Keratinocyte (primary cell): ENCODE measurements at regions not wholly inside any gene's neighbourhood (a gene's known extent, or its start where the extent isn't known, plus 50 kb on each side); places are given as distances from the start of the nearest gene placed in this dataset.
A peak's percentile ranks its signal among the peaks of the same experiment; 100 is the strongest.
"Not testable (repeated sequence)": the region's sequence is repeated elsewhere in the genome, so short reads cannot be mapped to it uniquely, and the experiment has no call there.

Experiments
- DNase-seq: peaks from one replicate; pipeline ENCODE4 v3.0.0-alpha.2; 2011; ENCODE audit warnings: low read depth, missing footprints, low spot score
- FAIRE-seq: peaks from 2 replicates; lab custom pipeline; 2011; peaks lifted over from hg19 to GRCh38; lab: Jason Lieb, UNC
- H2AFZ ChIP-seq: 2 replicates; pipeline ENCODE4 v1.6.0; 2012; ENCODE audit warnings: low read length, control low read depth, inconsistent platforms; ENCODE audit not compliant: control insufficient read depth
- H3K27ac ChIP-seq: 2 replicates; pipeline ENCODE4 v1.5.1; 2011; ENCODE audit warnings: low read length; ENCODE audit not compliant: control insufficient read depth, insufficient read depth
- H3K27me3 ChIP-seq: 3 replicates; pipeline ENCODE4 v1.6.0; 2011; ENCODE audit warnings: low read length; ENCODE audit not compliant: control insufficient read depth, insufficient read depth; ENCODE audit errors: extremely low read depth
- H3K36me3 ChIP-seq, 2 experiments: 2 replicates in 1 of 2; 3 replicates in 1 of 2; pipeline ENCODE4 v1.5.1; 2011; ENCODE audit warnings: low read length in 2 of 2, mild to moderate bottlenecking in 1 of 2; ENCODE audit not compliant: control insufficient read depth in 2 of 2, insufficient read depth in 2 of 2; ENCODE audit errors: extremely low read depth in 1 of 2
- H3K4me1 ChIP-seq: 3 replicates; pipeline ENCODE4 v1.5.1; 2011; ENCODE audit warnings: low read length; ENCODE audit not compliant: control insufficient read depth, insufficient read depth; ENCODE audit errors: extremely low read depth
- H3K4me2 ChIP-seq: 3 replicates; pipeline ENCODE4 v1.6.0; 2011; ENCODE audit warnings: low read depth, low read length; ENCODE audit not compliant: control insufficient read depth, insufficient read depth; ENCODE audit errors: extremely low read depth
- H3K4me3 ChIP-seq, 3 experiments: fragments of 200-600 bp in 1 of 3; sonication (generic) in 1 of 3; 2 replicates in 2 of 3; 3 replicates in 1 of 3; pipeline ENCODE4 v1.5.1; 2011 to 2016; ENCODE audit warnings: low read length in 3 of 3, mild to moderate bottlenecking in 3 of 3, control low read depth in 2 of 3, inconsistent platforms in 1 of 3, low read depth in 1 of 3, mixed read lengths in 1 of 3, mixed run types in 1 of 3, moderate library complexity in 1 of 3; ENCODE audit not compliant: control insufficient read depth in 2 of 3, insufficient read depth in 2 of 3; ENCODE audit errors: extremely low read depth in 1 of 3
- H3K79me2 ChIP-seq: 2 replicates; pipeline ENCODE4 v1.6.0; 2012; ENCODE audit warnings: low read length; ENCODE audit not compliant: control insufficient read depth, insufficient read depth
- H3K9ac ChIP-seq: 3 replicates; pipeline ENCODE4 v1.6.0; 2011; ENCODE audit warnings: low read length; ENCODE audit not compliant: control insufficient read depth, insufficient read depth; ENCODE audit errors: extremely low read depth
- H3K9me1 ChIP-seq: 3 replicates; pipeline ENCODE4 v1.6.0; 2011; ENCODE audit warnings: low read length; ENCODE audit not compliant: control insufficient read depth, insufficient read depth; ENCODE audit errors: extremely low read depth
- H3K9me3 ChIP-seq: 2 replicates; pipeline ENCODE4 v1.5.1; 2012; ENCODE audit warnings: low read depth, low read length; ENCODE audit not compliant: control insufficient read depth
- H4K20me1 ChIP-seq: 3 replicates; pipeline ENCODE4 v1.6.0; 2011; ENCODE audit warnings: low read length; ENCODE audit not compliant: control insufficient read depth, insufficient read depth; ENCODE audit errors: extremely low read depth
- CTCF ChIP-seq, 3 experiments: IDR thresholded peaks in 1 of 3; conservative IDR thresholded peaks in 1 of 3; optimal IDR thresholded peaks in 1 of 3; 2 replicates in 2 of 3; 3 replicates in 1 of 3; pipeline versions ENCODE3 to v1.5.1; 2011; ENCODE audit warnings: low read length in 3 of 3, mild to moderate bottlenecking in 3 of 3, moderate library complexity in 2 of 3, control low read depth in 1 of 3, inconsistent platforms in 1 of 3; ENCODE audit not compliant: insufficient read depth in 2 of 3; ENCODE audit errors: extremely low read depth in 1 of 3
- EZH2 ChIP-seq: IDR thresholded peaks from one replicate; pipeline ENCODE4 v1.6.1; 2012; ENCODE audit warnings: inconsistent platforms, mild to moderate bottlenecking, low read length, moderate library complexity
- dilution Hi-C: fragments of 300-500 bp; cut with MboI; formaldehyde crosslinking; loops from one replicate; pipeline ENCODE4 v1.7.0; 2020; ENCODE audit warnings: low sequenced_read_pairs; ENCODE audit not compliant: extremely low pct_ligation_motif_present

GRCh38 chr1:81183051-81183450 is 617.7 kb upstream of the ADGRL2 start:
- Histone ChIP-seq H2AFZ (no peak overlapping the region), H3K9ac (no peak overlapping the region), H4K20me1 (no peaks in the 10 kb centered on the region), H3K79me2 (no peaks in the 10 kb centered on the region), H3K4me1 (peaks cover 22% of the 10 kb centered on the region), H3K36me3 (no peaks in the 10 kb centered on the region), H3K9me3 (no peaks in the 10 kb centered on the region), H3K9me1 (no peaks in the 10 kb centered on the region), H3K4me3 (no peak overlapping the region), H3K27ac (no peak overlapping the region), H3K4me2 (no peak overlapping the region), H3K27me3 (no peaks in the 10 kb centered on the region)
- no peak for DNase-seq
- TF ChIP-seq EZH2 = no peak
- no peak for TF ChIP-seq CTCF (optimal IDR thresholded peaks at IDR 0.05 in 1 of 3, IDR thresholded peaks at IDR 0.05 in 1 of 3, conservative IDR thresholded peaks at IDR 0.05 in 1 of 3; ENCODE audit: extremely low read depth in 1 of 3, insufficient read depth in 2 of 3, low read length in 3 of 3)
- dilution Hi-C loops = no loop called here
- no peak for FAIRE-seq

GRCh38 chr1:81179242-81179641 is 621.5 kb upstream of the ADGRL2 start:
- peak overlapping the region; percentile 47 for H3K27ac ChIP-seq
- H3K36me3 ChIP-seq = no peaks in the 10 kb centered on the region
- DNase-seq = peak; percentile 61
- no peak overlapping the region for H3K9ac ChIP-seq
- TF ChIP-seq CTCF (optimal IDR thresholded peaks at IDR 0.05 in 1 of 3, IDR thresholded peaks at IDR 0.05 in 1 of 3, conservative IDR thresholded peaks at IDR 0.05 in 1 of 3; ENCODE audit: extremely low read depth in 1 of 3, insufficient read depth in 2 of 3, low read length in 3 of 3) (no peak), EZH2 (no peak)
- H3K79me2 ChIP-seq = no peaks in the 10 kb centered on the region
- no peak overlapping the region for H2AFZ ChIP-seq
- dilution Hi-C loops = no loop called here
- H3K27me3 ChIP-seq = no peaks in the 10 kb centered on the region
- H4K20me1 ChIP-seq = no peaks in the 10 kb centered on the region
- H3K4me3 ChIP-seq = no peak overlapping the region
- peaks cover 20% of the 10 kb centered on the region for H3K4me1 ChIP-seq
- H3K9me3 ChIP-seq = no peaks in the 10 kb centered on the region
- H3K4me2 ChIP-seq = peak overlapping the region; percentile 1
- FAIRE-seq = peak; percentile 95
- no peaks in the 10 kb centered on the region for H3K9me1 ChIP-seq

GRCh38 chr1:81178431-81179093 is 622.2 kb upstream of the ADGRL2 start:
- H3K9ac ChIP-seq, H3K4me3 ChIP-seq, H3K9me3 ChIP-seq, DNase-seq, H3K27me3 ChIP-seq, H3K9me1 ChIP-seq, H3K4me2 ChIP-seq, H3K36me3 ChIP-seq, H4K20me1 ChIP-seq, H2AFZ ChIP-seq, FAIRE-seq, H3K79me2 ChIP-seq, dilution Hi-C loops: not testable (repeated sequence)
- peak overlapping the region; percentile 47 for H3K27ac ChIP-seq
- peaks cover 27% of the 10 kb centered on the region for H3K4me1 ChIP-seq
